IMR-90 (cell line): ENCODE measurements at regions not wholly inside any gene's neighbourhood (a gene's known extent, or its start where the extent isn't known, plus 50 kb on each side); places are given as distances from the start of the nearest gene placed in this dataset.
"Not testable (repeated sequence)": the region's sequence is repeated elsewhere in the genome, so short reads cannot be mapped to it uniquely, and the experiment has no call there.

Experiments used
- ATAC-seq: fragments of 200-7000 bp; cut with Tn5 transposase; 2 replicates; pipeline ENCODE4 v1.9.1; 2020; ENCODE audit warnings: low read depth, mild to moderate bottlenecking, moderate library complexity
- BruUV-seq: library from RNA; stranded (reverse); fragments of 400-500 nt; replicated peaks from 2 replicates; lab custom pipeline; 2021; lab: Mats Ljungman, UMichigan
- CTCF ChIA-PET: fragments of 300-600 bp; formaldehyde crosslinking; extraction: SDS; loops from one replicate; lab custom pipeline; 2021; ENCODE audit warnings: antibody characterized with exemption; lab: Yijun Ruan, JAX
- POLR2A ChIA-PET: fragments of 300-600 bp; sonication (Branson Sonifier 250); formaldehyde crosslinking; loops from one replicate; lab custom pipeline; 2022; ENCODE audit warnings: antibody characterized with exemption; ENCODE audit not compliant: unreplicated experiment; lab: Charles Lee
- DNase-seq: peaks from one replicate; pipeline ENCODE4 v3.0.0; 2013
- H2AFZ ChIP-seq: replicated peaks from 2 replicates; pipeline ENCODE3; 2013; ENCODE audit warnings: low read length, mild to moderate bottlenecking; ENCODE audit not compliant: poor library complexity
- H2AK5ac ChIP-seq: 2 replicates; pipeline ENCODE4 v1.6.1; 2013; ENCODE audit warnings: low read depth, low read length, inconsistent platforms
- H2AK9ac ChIP-seq: replicated peaks from 2 replicates; pipeline ENCODE3; 2013; ENCODE audit warnings: mild to moderate bottlenecking, low read depth, low read length, moderate library complexity; ENCODE audit not compliant: poor library complexity
- H2BK120ac ChIP-seq: 2 replicates; pipeline ENCODE4 v1.6.1; 2013; ENCODE audit warnings: low read depth, low read length, inconsistent platforms
- H2BK15ac ChIP-seq: 3 replicates; pipeline ENCODE4 v1.6.1; 2013; ENCODE audit warnings: low read depth, low read length, inconsistent platforms
- H2BK20ac ChIP-seq: 2 replicates; pipeline ENCODE4 v1.6.1; 2013; ENCODE audit warnings: low read depth, mild to moderate bottlenecking, inconsistent platforms, low read length, moderate library complexity
- H2BK5ac ChIP-seq: 2 replicates; pipeline ENCODE4 v1.6.1; 2013; ENCODE audit warnings: mild to moderate bottlenecking, low read depth, low read length, inconsistent platforms; ENCODE audit not compliant: poor library complexity, severe bottlenecking
- H3K14ac ChIP-seq: replicated peaks from 2 replicates; pipeline ENCODE4 v1.6.1; 2013; ENCODE audit warnings: low read depth, low read length, inconsistent platforms
- H3K18ac ChIP-seq: 2 replicates; pipeline ENCODE4 v1.6.1; 2013; ENCODE audit warnings: low read depth, low read length, control low read depth
- H3K23ac ChIP-seq: 2 replicates; pipeline ENCODE4 v1.6.1; 2013; ENCODE audit warnings: low read depth, low read length, inconsistent platforms
- H3K27ac ChIP-seq: 2 replicates; pipeline ENCODE4 v1.5.1; 2013; ENCODE audit warnings: mild to moderate bottlenecking, control low read depth, low read length; ENCODE audit not compliant: insufficient read depth
- H3K27me3 ChIP-seq: 2 replicates; pipeline ENCODE4 v1.6.1; 2013; ENCODE audit warnings: low read length; ENCODE audit not compliant: control insufficient read depth, insufficient read depth
- H3K36me3 ChIP-seq: 2 replicates; pipeline ENCODE4 v1.6.1; 2013; ENCODE audit warnings: low read length, mixed read lengths; ENCODE audit not compliant: control insufficient read depth, insufficient read depth
- H3K4ac ChIP-seq: 2 replicates; pipeline ENCODE4 v1.6.1; 2013; ENCODE audit warnings: low read depth, low read length, inconsistent platforms
- H3K4me1 ChIP-seq: 2 replicates; pipeline ENCODE4 v1.6.1; 2013; ENCODE audit warnings: low read length, mixed read lengths; ENCODE audit not compliant: control insufficient read depth, insufficient read depth
- H3K4me2 ChIP-seq: 2 replicates; pipeline ENCODE4 v1.6.1; 2013; ENCODE audit warnings: low read depth, mild to moderate bottlenecking, control low read depth, low read length, moderate library complexity
- H3K4me3 ChIP-seq: 2 replicates; pipeline ENCODE4 v1.5.1; 2013; ENCODE audit warnings: low read depth, mild to moderate bottlenecking, control low read depth, low read length, moderate library complexity; ENCODE audit not compliant: insufficient read depth
- H3K56ac ChIP-seq: 2 replicates; pipeline ENCODE4 v1.6.1; 2013; ENCODE audit warnings: low read length, inconsistent platforms; ENCODE audit not compliant: insufficient read depth; ENCODE audit errors: extremely low read depth
- H3K79me1 ChIP-seq, 2 experiments: 2 replicates each; pipeline ENCODE4 v1.6.1; 2013; ENCODE audit warnings: low read length in 2 of 2, inconsistent platforms in 1 of 2, low read depth in 1 of 2
- H3K9ac ChIP-seq: 2 replicates; pipeline ENCODE4 v1.6.1; 2013; ENCODE audit warnings: low read depth, low read length, control low read depth
- H3K9me1 ChIP-seq: 2 replicates; pipeline ENCODE4 v1.6.1; 2013; ENCODE audit warnings: low read length, inconsistent platforms; ENCODE audit not compliant: insufficient read depth
- H3K9me3 ChIP-seq: 2 replicates; pipeline ENCODE4 v1.6.1; 2013; ENCODE audit warnings: low read length; ENCODE audit not compliant: control insufficient read depth, insufficient read depth
- H4K20me1 ChIP-seq: 2 replicates; pipeline ENCODE4 v1.6.1; 2013; ENCODE audit warnings: low read length, inconsistent platforms; ENCODE audit not compliant: insufficient read depth
- H4K5ac ChIP-seq: 2 replicates; pipeline ENCODE4 v1.6.1; 2013; ENCODE audit warnings: mild to moderate bottlenecking, low read depth, low read length, control low read depth
- H4K8ac ChIP-seq, 2 experiments: 2 replicates each; pipeline ENCODE4 v1.6.1; 2013; ENCODE audit warnings: low read depth in 2 of 2, low read length in 2 of 2, control low read depth in 1 of 2, inconsistent platforms in 1 of 2
- H4K91ac ChIP-seq: 2 replicates; pipeline ENCODE4 v1.6.1; 2013; ENCODE audit warnings: low read depth, low read length, inconsistent platforms; ENCODE audit not compliant: insufficient read depth
- CTCF ChIP-seq: conservative IDR thresholded peaks from 2 replicates; pipeline ENCODE4 v1.5.1; 2012; ENCODE audit warnings: mild to moderate bottlenecking, low read depth, low read length, improper control_type of control experiment
- ELK1 ChIP-seq: fragments of 150-350 bp; IDR thresholded peaks from 2 replicates; pipeline ENCODE4 v1.6.1; 2016; ENCODE audit warnings: low read depth, mild to moderate bottlenecking, low read length, moderate library complexity, borderline replicate concordance
- MAZ ChIP-seq: IDR thresholded peaks from 2 replicates; pipeline ENCODE4 v1.6.1; 2012; ENCODE audit warnings: low read depth, mild to moderate bottlenecking, low read length, improper control_type of control experiment, moderate library complexity, borderline replicate concordance
- SMC3 ChIP-seq: fragments of 150-350 bp; IDR thresholded peaks from 2 replicates; pipeline ENCODE4 v1.6.1; 2016; ENCODE audit warnings: low read depth, mild to moderate bottlenecking, antibody characterized with exemption, low read length, moderate library complexity
- WGBS, 2 experiments: methylation state at CpG; one replicate each; pipeline versions ENCODE4 v1.1.5 to v1.1.7; 2013; ENCODE audit warnings: missing lambda C conversion rate in 2 of 2; ENCODE audit not compliant: insufficient read length in 1 of 2; ENCODE audit errors: extremely low coverage in 2 of 2; 5-methylcytosine and 5-hydroxymethylcytosine counted together
- dilution Hi-C: fragments of 300-500 bp; cut with HindIII; formaldehyde crosslinking; loops from one replicate; pipeline ENCODE4 v1.14.3; 2018; ENCODE audit warnings: low sequenced_read_pairs; ENCODE audit not compliant: unreplicated experiment
- in situ Hi-C: fragments of 300-500 bp; cut with MboI; formaldehyde crosslinking; loops from 3 replicates; pipeline ENCODE4 v1.14.3; 2019; ENCODE audit warnings: low sequenced_read_pairs, inconsistent platforms, mixed read lengths
- intact Hi-C: fragments of 100-400 bp; cut with micrococcal nuclease; formaldehyde crosslinking; loops from 2 replicates; pipeline ENCODE4 v1.10.0; 2022

GRCh38 chr7:25476863-25477499, 248.7 kb upstream of the NPVF start:
- dilution Hi-C loops = no loop called here
- Histone ChIP-seq H4K5ac (no peak overlapping the region), H3K4me2 (no peak overlapping the region), H3K27me3 (no peaks in the 10 kb centered on the region), H3K9ac (no peak overlapping the region), H3K23ac (no peak overlapping the region), H4K20me1 (no peaks in the 10 kb centered on the region), H3K14ac (no peak overlapping the region), H2BK20ac (no peak overlapping the region), H2AK9ac (no peak overlapping the region), H3K79me1 (no peaks in the 10 kb centered on the region), H3K27ac (no peak overlapping the region), H2BK120ac (no peak overlapping the region), H4K8ac (no peak overlapping the region), H3K36me3 (no peaks in the 10 kb centered on the region), H3K4me1 (no peaks in the 10 kb centered on the region), H3K4ac (no peak overlapping the region), H4K91ac (no peak overlapping the region), H2AFZ (no peak overlapping the region), H2AK5ac (no peak overlapping the region), H3K9me1 (no peaks in the 10 kb centered on the region), H3K18ac (no peak overlapping the region), H3K9me3 (no peaks in the 10 kb centered on the region), H2BK5ac (no peak overlapping the region), H2BK15ac (no peak overlapping the region), H3K56ac (no peak overlapping the region), H3K4me3 (no peak overlapping the region)
- intact Hi-C loops = no loop called here
- POLR2A ChIA-PET = no interaction called here
- in situ Hi-C loops = no loop called here
- CTCF ChIA-PET = no interaction called here
- ATAC-seq (no peak), DNase-seq (no peak)
- BruUV-seq = no TSS peak
- 58% methylated on average over 3 of the region's 9 CpGs; no CpG with 5 or more reads in 1 of the 2 experiments for WGBS, 2 experiments
- no peak for TF ChIP-seq MAZ
- no peak for TF ChIP-seq SMC3
- no peak for TF ChIP-seq CTCF
- TF ChIP-seq ELK1 = no peak

- in situ Hi-C loops, H3K9me3 ChIP-seq, POLR2A ChIA-PET, BruUV-seq, H3K23ac ChIP-seq, H3K4me1 ChIP-seq, H3K9me1 ChIP-seq, H3K79me1 ChIP-seq, H2BK20ac ChIP-seq, H3K36me3 ChIP-seq, H3K27me3 ChIP-seq, H3K18ac ChIP-seq, H2AK9ac ChIP-seq, H3K27ac ChIP-seq, H3K4ac ChIP-seq, H2BK15ac ChIP-seq, H2AFZ ChIP-seq, H4K5ac ChIP-seq, H3K4me2 ChIP-seq, H4K8ac ChIP-seq, H3K9ac ChIP-seq, H4K20me1 ChIP-seq, H4K91ac ChIP-seq, H2AK5ac ChIP-seq, intact Hi-C loops, H2BK120ac ChIP-seq, dilution Hi-C loops, ATAC-seq, H3K14ac ChIP-seq, H3K56ac ChIP-seq, DNase-seq, H3K4me3 ChIP-seq, H2BK5ac ChIP-seq: not testable (repeated sequence)
- CTCF ChIA-PET = interaction anchor here (0.9 kb wide), 1 partner anchor 87 kb away, joined by 3 read pairs; no protein-coding TSS in a partner anchor
Observed at GRCh38 chr7:25478221-25478620, 249.9 kb upstream of the NPVF start.
